ENCODE measurements at regions not wholly inside any gene's neighbourhood (a gene's known extent, or its start where the extent isn't known, plus 50 kb on each side); places are given as distances from the start of the nearest gene placed in this dataset.

DNA sequence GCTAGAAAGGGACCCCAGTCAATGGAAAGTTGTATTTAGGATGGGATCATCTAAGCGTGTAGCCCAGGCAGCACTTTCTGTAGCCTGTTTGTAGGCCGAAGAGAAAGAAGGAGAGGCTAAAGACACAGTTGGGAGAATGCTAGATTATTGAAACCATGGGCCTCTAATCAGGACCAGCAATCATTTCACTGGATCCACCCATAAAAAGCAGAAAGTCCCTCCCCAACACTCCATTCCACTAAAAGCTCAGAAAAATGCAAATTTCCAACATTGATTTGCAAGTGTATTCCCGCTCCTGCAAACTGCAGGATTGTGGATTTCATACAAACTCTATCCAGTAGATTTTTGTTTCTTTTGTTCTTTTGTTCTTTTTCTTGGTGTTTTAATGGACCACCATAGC is 51.2 kb upstream of the FMOD start:
- TF ChIP-seq POLR2A (IDR thresholded peaks at IDR 0.05) (no peak), CTCF (IDR thresholded peaks at IDR 0.05) (no peak)
